ENCODE measurements at regions not wholly inside any gene's neighbourhood (a gene's known extent, or its start where the extent isn't known, plus 50 kb on each side); places are given as distances from the start of the nearest gene placed in this dataset.
"Not testable (repeated sequence)": the region's sequence is repeated elsewhere in the genome, so short reads cannot be mapped to it uniquely, and the experiment has no call there.

- Histone ChIP-seq H3K27me3 (replicated peaks; ENCODE audit: insufficient read depth) (no peaks in the 10 kb centered on the region), H3K4me3 (no peak overlapping the region), H3K4me1 (ENCODE audit: control insufficient read depth in 1 of 2, low read depth in 2 of 2) (no peaks in the 10 kb centered on the region), H3K27ac (no peak overlapping the region), H3K9me3 (no peaks in the 10 kb centered on the region), H3K36me3 (no peaks in the 10 kb centered on the region)
- TF ChIP-seq, protein P1, sequence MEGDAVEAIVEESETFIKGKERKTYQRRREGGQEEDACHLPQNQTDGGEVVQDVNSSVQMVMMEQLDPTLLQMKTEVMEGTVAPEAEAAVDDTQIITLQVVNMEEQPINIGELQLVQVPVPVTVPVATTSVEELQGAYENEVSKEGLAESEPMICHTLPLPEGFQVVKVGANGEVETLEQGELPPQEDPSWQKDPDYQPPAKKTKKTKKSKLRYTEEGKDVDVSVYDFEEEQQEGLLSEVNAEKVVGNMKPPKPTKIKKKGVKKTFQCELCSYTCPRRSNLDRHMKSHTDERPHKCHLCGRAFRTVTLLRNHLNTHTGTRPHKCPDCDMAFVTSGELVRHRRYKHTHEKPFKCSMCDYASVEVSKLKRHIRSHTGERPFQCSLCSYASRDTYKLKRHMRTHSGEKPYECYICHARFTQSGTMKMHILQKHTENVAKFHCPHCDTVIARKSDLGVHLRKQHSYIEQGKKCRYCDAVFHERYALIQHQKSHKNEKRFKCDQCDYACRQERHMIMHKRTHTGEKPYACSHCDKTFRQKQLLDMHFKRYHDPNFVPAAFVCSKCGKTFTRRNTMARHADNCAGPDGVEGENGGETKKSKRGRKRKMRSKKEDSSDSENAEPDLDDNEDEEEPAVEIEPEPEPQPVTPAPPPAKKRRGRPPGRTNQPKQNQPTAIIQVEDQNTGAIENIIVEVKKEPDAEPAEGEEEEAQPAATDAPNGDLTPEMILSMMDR (IDR thresholded peaks at IDR 0.05): no peak
- ATAC-seq (ENCODE audit: insufficient number of reproducible peaks, low FRiP score, low read depth): no peak
- DNase-seq (ENCODE audit: low spot score): no peak
These were observed 1136.4 kb upstream of the TMEM132C start for GRCh38 chr12:127130506-127131124.

DNA sequence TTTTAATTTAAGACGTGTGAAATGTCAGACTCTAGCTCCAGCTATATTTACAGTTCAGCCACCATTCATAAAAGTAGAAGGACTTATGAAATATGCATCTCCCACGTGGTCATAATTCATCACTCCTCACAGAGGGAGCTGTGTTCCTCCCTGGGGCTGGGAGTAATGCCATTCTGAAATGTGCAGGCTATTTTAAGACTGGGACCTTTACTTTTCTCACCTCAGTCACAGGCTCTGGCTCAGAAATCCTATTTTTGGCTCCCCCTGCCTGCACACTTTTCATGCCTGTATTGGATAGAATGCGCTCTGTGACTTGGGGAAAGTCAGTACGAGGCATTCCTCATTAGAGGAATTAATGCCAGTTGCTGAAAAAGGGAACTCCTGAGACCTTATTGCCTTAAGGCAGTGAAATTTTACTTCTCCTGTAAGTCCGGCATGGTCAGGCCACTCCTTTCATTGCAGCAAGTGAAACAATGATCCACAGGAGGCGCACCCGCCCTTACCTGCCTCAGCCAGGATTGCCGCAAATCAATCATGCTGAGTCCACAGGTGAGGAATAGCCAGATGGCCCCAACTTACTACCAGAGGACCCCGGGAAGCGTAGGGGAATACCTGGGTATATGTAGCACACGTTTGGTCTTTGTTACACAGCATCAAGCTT lies 1133.2 kb upstream of the TMEM132C start:
- TF ChIP-seq, protein P1 (IDR thresholded peaks at IDR 0.05): no peak
- Histone ChIP-seq H3K9me3 (no peaks in the 10 kb centered on the region), H3K4me1 (ENCODE audit: control insufficient read depth in 1 of 2, low read depth in 2 of 2) (no peaks in the 10 kb centered on the region), H3K36me3 (no peaks in the 10 kb centered on the region), H3K4me3 (no peak overlapping the region), H3K27me3 (replicated peaks; ENCODE audit: insufficient read depth) (no peaks in the 10 kb centered on the region), H3K27ac (no peak overlapping the region)
- ATAC-seq (ENCODE audit: insufficient number of reproducible peaks, low FRiP score, low read depth) (no peak), DNase-seq (ENCODE audit: low spot score) (no peak)

- H3K4me1 ChIP-seq (ENCODE audit: control insufficient read depth in 1 of 2, low read depth in 2 of 2); ATAC-seq (ENCODE audit: insufficient number of reproducible peaks, low FRiP score, low read depth); H3K36me3 ChIP-seq; H3K27ac ChIP-seq; H3K9me3 ChIP-seq; H3K27me3 ChIP-seq (replicated peaks; ENCODE audit: insufficient read depth); H3K4me3 ChIP-seq; DNase-seq (ENCODE audit: low spot score): not testable (repeated sequence)
These were observed 1126.0 kb upstream of the TMEM132C start for GRCh38 chr12:127140864-127141484.

DNA sequence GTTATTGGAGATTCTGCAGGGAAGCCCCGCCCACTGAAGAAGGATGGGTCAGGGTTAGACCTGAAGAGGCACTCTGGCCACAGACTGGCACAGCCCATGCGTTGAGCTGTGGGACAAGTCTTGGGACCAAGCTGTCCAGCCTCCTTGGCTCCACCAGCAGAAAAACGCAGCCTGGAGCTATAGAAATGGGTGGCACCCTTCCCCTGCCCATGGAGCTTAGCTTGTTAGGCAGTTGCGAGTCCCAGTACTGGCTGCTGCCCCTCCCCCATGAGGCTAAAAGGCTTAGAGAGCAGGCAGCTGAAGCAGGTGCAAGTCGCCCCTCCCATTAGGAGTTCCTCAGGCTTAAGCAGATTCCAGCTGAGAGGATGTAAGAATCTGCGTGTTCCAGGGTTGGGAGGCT lies 1124.0 kb upstream of the TMEM132C start:
- ATAC-seq (ENCODE audit: insufficient number of reproducible peaks, low FRiP score, low read depth) (no peak), DNase-seq (ENCODE audit: low spot score) (no peak)
- Histone ChIP-seq H3K27ac (no peak overlapping the region), H3K9me3 (no peaks in the 10 kb centered on the region), H3K4me3 (no peak overlapping the region), H3K27me3 (replicated peaks; ENCODE audit: insufficient read depth) (no peaks in the 10 kb centered on the region), H3K4me1 (ENCODE audit: control insufficient read depth in 1 of 2, low read depth in 2 of 2) (peaks cover 0 to 5% of the 10 kb centered on the region in 2 donors), H3K36me3 (no peaks in the 10 kb centered on the region)
- TF ChIP-seq, protein P1 (IDR thresholded peaks at IDR 0.05): no peak

DNA sequence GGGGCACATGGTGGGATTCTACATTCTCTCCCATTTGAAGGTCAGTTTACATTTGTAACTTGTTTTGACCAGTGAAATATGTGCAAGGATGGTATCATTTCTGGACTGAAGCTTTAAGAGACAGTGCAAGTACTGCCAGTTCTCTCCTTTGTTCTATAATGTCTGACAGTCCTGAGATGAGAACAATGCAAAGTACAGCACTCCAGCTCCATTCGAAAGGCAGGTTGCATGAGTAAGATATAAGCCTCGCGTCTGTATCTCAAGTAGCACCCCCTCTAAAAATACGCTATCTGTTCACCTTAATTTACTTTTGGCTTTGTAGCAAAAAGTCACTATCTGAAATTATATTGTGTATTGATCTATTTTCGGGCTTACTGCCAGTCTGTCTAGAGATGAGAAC lies 1122.2 kb upstream of the TMEM132C start:
- TF ChIP-seq, protein P1 (IDR thresholded peaks at IDR 0.05): no peak
- H3K27ac ChIP-seq: no peak overlapping the region
- H3K4me1 ChIP-seq (ENCODE audit: control insufficient read depth in 1 of 2, low read depth in 2 of 2): peaks cover 0 to 5% of the 10 kb centered on the region in 2 donors
- DNase-seq (ENCODE audit: low spot score): no peak
- no peaks in the 10 kb centered on the region for H3K36me3 ChIP-seq
- no peak overlapping the region for H3K4me3 ChIP-seq
- ATAC-seq (ENCODE audit: insufficient number of reproducible peaks, low FRiP score, low read depth): no peak
- H3K27me3 ChIP-seq (replicated peaks; ENCODE audit: insufficient read depth): no peaks in the 10 kb centered on the region
- no peaks in the 10 kb centered on the region for H3K9me3 ChIP-seq
